ENCODE measurements at regions not wholly inside any gene's neighbourhood (a gene's known extent, or its start where the extent isn't known, plus 50 kb on each side); places are given as distances from the start of the nearest gene placed in this dataset.
"Not testable (repeated sequence)": the region's sequence is repeated elsewhere in the genome, so short reads cannot be mapped to it uniquely, and the experiment has no call there.

DNA sequence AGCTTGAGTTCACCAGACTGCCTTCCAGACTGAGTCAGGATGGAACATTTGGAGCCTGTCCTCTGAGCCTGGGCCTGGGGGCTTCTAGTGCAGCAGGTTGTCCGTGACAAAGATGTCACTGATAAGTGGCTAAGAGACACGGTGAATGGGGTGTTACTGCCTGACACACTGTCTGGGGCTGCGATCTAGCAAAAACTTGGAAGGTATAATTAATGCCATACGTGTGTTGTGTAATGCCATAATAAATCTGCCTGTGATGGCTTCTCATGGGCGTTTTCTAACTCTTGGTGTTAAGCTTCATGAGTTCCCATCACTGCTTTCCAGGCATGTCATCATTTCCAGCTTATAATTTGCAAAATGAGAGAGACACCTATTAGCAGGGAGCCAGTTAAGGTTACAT is 215.4 kb downstream of the UTP18 start:
- TF ChIP-seq CTCF (IDR thresholded peaks at IDR 0.05; ENCODE audit: insufficient read depth, low read depth, low read length): no peak
- no peak for DNase-seq (ENCODE audit: low read depth)
- H3K4me3 ChIP-seq (ENCODE audit: low read depth, low read length): no peak overlapping the region

GRCh38 chr17:51479303-51479702 is 219.0 kb downstream of the UTP18 start:
- no peak for TF ChIP-seq CTCF (IDR thresholded peaks at IDR 0.05; ENCODE audit: insufficient read depth, low read depth, low read length)
- DNase-seq (ENCODE audit: low read depth): no peak

GRCh38 chr17:51481370-51481769 is 221.0 kb downstream of the UTP18 start:
- H3K4me3 ChIP-seq (ENCODE audit: low read depth, low read length): no peak overlapping the region
- no peak for TF ChIP-seq CTCF (IDR thresholded peaks at IDR 0.05; ENCODE audit: insufficient read depth, low read depth, low read length)
- no peak for DNase-seq (ENCODE audit: low read depth)

More at GRCh38 chr17:51479303-51479702, 219.0 kb downstream of the UTP18 start:
- H3K4me3 ChIP-seq (ENCODE audit: low read depth, low read length): no peak overlapping the region

DNA sequence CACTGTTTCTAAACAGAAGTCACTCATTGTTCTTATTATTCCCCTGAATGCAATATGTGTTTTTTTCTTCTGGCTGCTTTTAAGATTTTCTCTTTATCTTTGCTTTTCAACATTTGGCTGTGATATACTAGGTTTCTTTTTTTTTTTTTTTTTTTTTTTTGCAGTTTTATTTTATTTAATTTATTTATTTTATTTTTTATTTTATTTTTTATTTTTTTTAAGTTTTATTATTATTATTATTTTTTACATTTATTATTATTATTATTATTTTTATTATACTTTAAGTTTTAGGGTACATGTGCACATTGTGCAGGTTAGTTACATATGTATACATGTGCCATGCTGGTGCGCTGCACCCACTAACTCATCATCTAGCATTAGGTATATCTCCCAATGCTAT is 221.9 kb downstream of the UTP18 start:
- not testable (repeated sequence) for DNase-seq (ENCODE audit: low read depth); H3K4me3 ChIP-seq (ENCODE audit: low read depth, low read length)

DNA sequence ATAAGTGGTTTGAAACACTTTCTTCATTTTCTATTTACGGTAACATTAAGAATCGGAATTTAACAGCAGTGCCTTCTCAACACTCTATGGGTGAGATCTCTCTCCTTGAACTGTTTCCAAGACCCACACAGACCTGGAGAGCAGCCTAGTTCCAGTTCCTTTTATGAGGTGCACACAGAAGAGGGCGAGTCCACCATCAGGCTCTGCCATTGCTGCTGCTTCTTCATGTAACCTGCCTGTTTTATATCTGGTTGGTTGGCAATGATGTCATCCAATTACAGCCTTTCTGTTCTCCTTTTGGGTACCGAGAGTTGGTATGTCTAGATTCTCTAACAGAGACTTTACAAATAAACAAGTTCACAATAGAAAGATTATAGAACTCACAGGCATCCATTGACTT is 225.7 kb downstream of the UTP18 start:
- no peak for TF ChIP-seq CTCF (IDR thresholded peaks at IDR 0.05; ENCODE audit: insufficient read depth, low read depth, low read length)
- H3K4me3 ChIP-seq (ENCODE audit: low read depth, low read length): no peak overlapping the region
- no peak for DNase-seq (ENCODE audit: low read depth)

GRCh38 chr17:51486885-51487520 is 226.7 kb downstream of the UTP18 start:
- DNase-seq (ENCODE audit: low read depth): no peak

GRCh38 chr17:51487947-51488346 is 227.6 kb downstream of the UTP18 start:
- TF ChIP-seq CTCF (IDR thresholded peaks at IDR 0.05; ENCODE audit: insufficient read depth, low read depth, low read length): no peak
- H3K4me3 ChIP-seq (ENCODE audit: low read depth, low read length): no peak overlapping the region
- DNase-seq (ENCODE audit: low read depth): no peak

More at GRCh38 chr17:51486885-51487520, 226.7 kb downstream of the UTP18 start:
- H3K4me3 ChIP-seq (ENCODE audit: low read depth, low read length): no peak overlapping the region
- no peak for TF ChIP-seq CTCF (IDR thresholded peaks at IDR 0.05; ENCODE audit: insufficient read depth, low read depth, low read length)
